GM12878 (cell line): ENCODE measurements at regions not wholly inside any gene's neighbourhood (a gene's known extent, or its start where the extent isn't known, plus 50 kb on each side); places are given as distances from the start of the nearest gene placed in this dataset.

ENCODE experiments used
- ATAC-seq: fragments of 200-7000 bp; cut with Tn5 transposase; 3 replicates; pipeline ENCODE4 v1.9.1; 2020; ENCODE audit warnings: mild to moderate bottlenecking, moderate library complexity
- BruUV-seq: library from RNA; stranded (reverse); fragments of 400-500 nt; replicated peaks from 2 replicates; lab custom pipeline; 2021; lab: Mats Ljungman, UMichigan
- CTCF ChIA-PET: fragments of 300-600 bp; sonication (Branson Sonifier 250); formaldehyde crosslinking; extraction: SDS; loops from one replicate; lab custom pipeline; 2021; ENCODE audit warnings: inconsistent platforms; lab: Yijun Ruan, JAX
- POLR2A ChIA-PET: fragments of 350-600 bp; formaldehyde crosslinking; extraction: SDS; loops from one replicate; lab custom pipeline; 2021; ENCODE audit warnings: inconsistent platforms; lab: Charles Lee
- RAD21 ChIA-PET: fragments of 300-600 bp; sonication (Branson Sonifier 250); formaldehyde crosslinking; loops from one replicate; lab custom pipeline; 2023; ENCODE audit warnings: antibody characterized with exemption; ENCODE audit not compliant: unreplicated experiment; lab: Charles Lee
- SMC1A ChIA-PET: fragments of 300-600 bp; sonication (Branson Sonifier 250); formaldehyde crosslinking; loops from one replicate; lab custom pipeline; 2023; ENCODE audit not compliant: unreplicated experiment, uncharacterized antibody; lab: Charles Lee
- DNase-seq: peaks from one replicate; pipeline ENCODE4 v3.0.0-alpha.2; 2011; ENCODE audit warnings: low read depth, low spot score
- FAIRE-seq: peaks from 3 replicates; lab custom pipeline; 2011; peaks lifted over from hg19 to GRCh38; lab: Jason Lieb, UNC
- H2AFZ ChIP-seq: 2 replicates; pipeline ENCODE4 v1.6.0; 2011; ENCODE audit warnings: low read depth, low read length, control low read depth; ENCODE audit not compliant: control insufficient read depth
- H3K27ac ChIP-seq: 2 replicates; pipeline ENCODE4 v1.5.1; 2011; ENCODE audit warnings: control low read depth; ENCODE audit not compliant: control insufficient read depth, insufficient read depth
- H3K27me3 ChIP-seq, 2 experiments: replicated peaks in 1 of 2; 2 replicates each; pipeline versions ENCODE4 v1.6.0 to v1.6.1; 2011; ENCODE audit warnings: low read length in 1 of 2; ENCODE audit not compliant: control insufficient read depth in 2 of 2, insufficient read depth in 2 of 2
- H3K36me3 ChIP-seq, 2 experiments: 2 replicates each; pipeline ENCODE4 v1.5.1; 2011; ENCODE audit warnings: low read length in 1 of 2; ENCODE audit not compliant: control insufficient read depth in 2 of 2, insufficient read depth in 2 of 2
- H3K4me1 ChIP-seq: 2 replicates; pipeline ENCODE4 v1.6.1; 2011; ENCODE audit warnings: mild to moderate bottlenecking, low read length, moderate library complexity, mixed read lengths; ENCODE audit not compliant: control insufficient read depth, insufficient read depth
- H3K4me2 ChIP-seq: 2 replicates; pipeline ENCODE4 v1.6.0; 2011; ENCODE audit warnings: control low read depth; ENCODE audit not compliant: control insufficient read depth, insufficient read depth
- H3K4me3 ChIP-seq: fragments of 200-600 bp; sonication (generic); 2 replicates; pipeline ENCODE4 v1.5.1; 2016
- H3K79me2 ChIP-seq: 2 replicates; pipeline ENCODE4 v1.6.0; 2011; ENCODE audit warnings: low read length; ENCODE audit not compliant: control insufficient read depth, insufficient read depth
- H3K9ac ChIP-seq: 2 replicates; pipeline ENCODE4 v1.8.0; 2011; ENCODE audit warnings: low read length, control low read depth, mixed read lengths; ENCODE audit not compliant: control insufficient read depth, insufficient read depth
- H3K9me3 ChIP-seq: replicated peaks from 3 replicates; pipeline ENCODE4 v1.5.1; 2011; ENCODE audit warnings: mild to moderate bottlenecking, low read length; ENCODE audit not compliant: control insufficient read depth, insufficient read depth
- H4K20me1 ChIP-seq: 2 replicates; pipeline ENCODE4 v1.6.0; 2011; ENCODE audit not compliant: control insufficient read depth, insufficient read depth
- BCL11A ChIP-seq: IDR thresholded peaks from 2 replicates; pipeline ENCODE4 v1.6.1; 2011; ENCODE audit warnings: low read depth, low read length
- BHLHE40 ChIP-seq, 2 experiments: fragments of 450-650 bp in 1 of 2; IDR thresholded peaks; 2 replicates each; pipeline ENCODE4 v1.6.1; 2011 to 2017; ENCODE audit warnings: low read depth in 2 of 2, borderline replicate concordance in 1 of 2, improper control_type of control experiment in 1 of 2, low read length in 1 of 2, mild to moderate bottlenecking in 1 of 2
- CBX5 ChIP-seq: sonication (generic); IDR thresholded peaks from 2 replicates; pipeline ENCODE4 v1.6.1; 2016; ENCODE audit warnings: low read depth, moderate library complexity, mild to moderate bottlenecking, inconsistent platforms
- CHD2 ChIP-seq: IDR thresholded peaks from 2 replicates; pipeline ENCODE4 v1.6.1; 2011; ENCODE audit warnings: low read depth, low read length, improper control_type of control experiment, borderline replicate concordance
- GATAD2B ChIP-seq: fragments of 450-650 bp; conservative IDR thresholded peaks from 2 replicates; pipeline ENCODE4 v1.6.1; 2017; ENCODE audit warnings: low read depth, mild to moderate bottlenecking, moderate library complexity
- LARP7 ChIP-seq: fragments of 450-650 bp; IDR thresholded peaks from 2 replicates; pipeline ENCODE4 v1.6.1; 2017; ENCODE audit warnings: mild to moderate bottlenecking
- NFIC ChIP-seq: IDR thresholded peaks from 2 replicates; pipeline ENCODE4 v1.6.1; 2012; ENCODE audit warnings: low read depth, mild to moderate bottlenecking, inconsistent platforms, low read length, moderate library complexity
- NR2F1 ChIP-seq: fragments of 450-650 bp; conservative IDR thresholded peaks from 2 replicates; pipeline ENCODE4 v1.6.1; 2017; ENCODE audit warnings: mild to moderate bottlenecking
- POLR2AphosphoS2 ChIP-seq: IDR thresholded peaks from 2 replicates; pipeline ENCODE4 v1.6.1; 2011; ENCODE audit warnings: low read depth, mild to moderate bottlenecking, low read length, improper control_type of control experiment, moderate library complexity
- PRDM15 ChIP-seq: fragments of 450-650 bp; formaldehyde crosslinking; IDR thresholded peaks from 2 replicates; pipeline ENCODE4 v1.4.0; 2020; ENCODE audit warnings: mild to moderate bottlenecking, moderate library complexity
- SMAD1 ChIP-seq: fragments of 450-650 bp; IDR thresholded peaks from 2 replicates; pipeline ENCODE4 v1.6.1; 2018; ENCODE audit warnings: mild to moderate bottlenecking, low read depth; ENCODE audit not compliant: partially characterized antibody
- SMAD5 ChIP-seq: IDR thresholded peaks from 2 replicates; pipeline ENCODE4 v1.6.1; 2016; ENCODE audit warnings: antibody characterized with exemption, low read depth
- TAF1 ChIP-seq: IDR thresholded peaks from 2 replicates; pipeline ENCODE4 v1.6.1; 2011; ENCODE audit warnings: mild to moderate bottlenecking, low read depth, low read length, borderline replicate concordance
- whole genome bisulfite sequencing: methylation state at CpG from one replicate; pipeline ENCODE4 v1.1.6; 2016; ENCODE audit warnings: low lambda C conversion rate; ENCODE audit not compliant: insufficient replicate concordance, insufficient coverage; ENCODE audit errors: missing lambda C conversion rate; 5-methylcytosine and 5-hydroxymethylcytosine counted together
- in situ Hi-C: fragments of 300-500 bp; cut with MboI; formaldehyde crosslinking; loops from 9 replicates; pipeline ENCODE4 v1.14.3; 2018; ENCODE audit warnings: mixed read lengths
- intact Hi-C: fragments of 100-400 bp; cut with micrococcal nuclease; formaldehyde crosslinking; loops from one replicate; pipeline ENCODE4 v1.14.2; 2022; ENCODE audit not compliant: unreplicated experiment
- TF ChIP-seq, protein P1 (sequence below): fragments of 450-650 bp; IDR thresholded peaks from 2 replicates; pipeline ENCODE4 v1.6.1; 2016; ENCODE audit warnings: mild to moderate bottlenecking

GRCh38 chr4:169333265-169333664 is 62.5 kb upstream of the SH3RF1 start:
- ATAC-seq (no peak), FAIRE-seq (no peak), DNase-seq (no peak)
- no TSS peak for BruUV-seq
- 90% methylated on average over 4 of the region's 4 CpGs for WGBS
- SMC1A ChIA-PET, result interaction anchor here (1.2 kb wide), 1 partner anchor 84 kb away, joined by 4 read pairs; no protein-coding TSS in a partner anchor
- H3K79me2 ChIP-seq, result no peaks in the 10 kb centered on the region
- H3K4me1 ChIP-seq, result no peaks in the 10 kb centered on the region
- H3K9me3 ChIP-seq, result peaks cover 2% of the 10 kb centered on the region; the same call in 1 of the 3 replicates
- H4K20me1 ChIP-seq, result no peaks in the 10 kb centered on the region
- H3K27me3 ChIP-seq, result no peaks in the 10 kb centered on the region
- in situ Hi-C loops (no loop called here), intact Hi-C loops (no loop called here)
- H2AFZ ChIP-seq, result no peak overlapping the region
- H3K9ac ChIP-seq, result no peak overlapping the region
- H3K4me2 ChIP-seq, result no peak overlapping the region
- POLR2A ChIA-PET, result no interaction called here
- H3K27ac ChIP-seq, result no peak overlapping the region
- TF ChIP-seq SMAD1, result no peak
- no peak for TF ChIP-seq POLR2AphosphoS2
- TF ChIP-seq NR2F1, result no peak
- no peak for TF ChIP-seq CBX5
- no peak for TF ChIP-seq PRDM15 (CRISPR knock-in tag)
- TF ChIP-seq, protein P1, sequence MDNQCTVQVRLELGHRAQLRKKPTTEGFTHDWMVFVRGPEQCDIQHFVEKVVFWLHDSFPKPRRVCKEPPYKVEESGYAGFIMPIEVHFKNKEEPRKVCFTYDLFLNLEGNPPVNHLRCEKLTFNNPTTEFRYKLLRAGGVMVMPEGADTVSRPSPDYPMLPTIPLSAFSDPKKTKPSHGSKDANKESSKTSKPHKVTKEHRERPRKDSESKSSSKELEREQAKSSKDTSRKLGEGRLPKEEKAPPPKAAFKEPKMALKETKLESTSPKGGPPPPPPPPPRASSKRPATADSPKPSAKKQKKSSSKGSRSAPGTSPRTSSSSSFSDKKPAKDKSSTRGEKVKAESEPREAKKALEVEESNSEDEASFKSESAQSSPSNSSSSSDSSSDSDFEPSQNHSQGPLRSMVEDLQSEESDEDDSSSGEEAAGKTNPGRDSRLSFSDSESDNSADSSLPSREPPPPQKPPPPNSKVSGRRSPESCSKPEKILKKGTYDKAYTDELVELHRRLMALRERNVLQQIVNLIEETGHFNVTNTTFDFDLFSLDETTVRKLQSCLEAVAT, result no peak
- TF ChIP-seq SMAD5, result no peak
- TF ChIP-seq GATAD2B, result no peak
- TF ChIP-seq LARP7, result no peak
- no peak for TF ChIP-seq BHLHE40 (IDR thresholded peaks at IDR 0.05; ENCODE audit: borderline replicate concordance in 1 of 2, low read depth in 2 of 2, low read length in 1 of 2)
- TF ChIP-seq BCL11A, result no peak
- no peak for TF ChIP-seq CHD2
- no peak for TF ChIP-seq NFIC
- TF ChIP-seq TAF1, result no peak
- no peak overlapping the region for H3K4me3 ChIP-seq
- CTCF ChIA-PET, result no interaction called here
- H3K36me3 ChIP-seq, result no peaks in the 10 kb centered on the region
- RAD21 ChIA-PET, result no interaction called here
